ENCODE measurements at regions not wholly inside any gene's neighbourhood (a gene's known extent, or its start where the extent isn't known, plus 50 kb on each side); places are given as distances from the start of the nearest gene placed in this dataset.

DNA sequence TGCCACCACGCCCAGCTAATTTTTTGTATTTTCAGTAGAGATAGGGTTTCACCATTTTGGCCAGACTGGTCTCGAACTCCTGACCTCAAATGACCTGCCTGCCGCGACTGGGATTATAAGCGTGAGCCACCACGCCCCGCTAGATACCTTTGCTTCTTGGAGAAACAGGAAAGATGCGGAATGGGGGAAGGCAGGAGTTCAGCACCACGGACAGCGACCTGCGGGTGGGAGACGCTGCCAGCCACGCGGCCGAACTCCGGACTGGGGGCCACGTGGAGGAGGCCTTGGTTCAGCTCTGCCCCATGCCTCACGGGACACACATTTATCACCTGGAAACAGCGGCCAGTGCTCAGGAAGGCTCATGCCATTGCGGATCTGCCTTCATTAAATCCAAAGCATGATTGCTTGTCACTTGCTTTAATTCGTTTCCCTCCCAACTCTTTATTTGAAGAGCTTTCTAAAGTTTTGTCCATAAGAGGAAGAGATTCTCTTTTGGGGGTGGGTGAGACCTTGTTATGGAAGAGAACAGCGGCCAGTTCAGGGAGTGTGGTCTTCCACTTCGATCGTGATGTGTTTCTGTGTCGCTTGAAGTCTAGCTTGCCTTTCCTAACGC lies 219.9 kb downstream of the ENGASE start:
- TF ChIP-seq EP300 (IDR thresholded peaks at IDR 0.05) (no peak), POLR2AphosphoS5 (IDR thresholded peaks at IDR 0.05) (no peak), CTCF (IDR thresholded peaks at IDR 0.05) (no peak)
